ENCODE measurements at regions not wholly inside any gene's neighbourhood (a gene's known extent, or its start where the extent isn't known, plus 50 kb on each side); places are given as distances from the start of the nearest gene placed in this dataset.

DNA sequence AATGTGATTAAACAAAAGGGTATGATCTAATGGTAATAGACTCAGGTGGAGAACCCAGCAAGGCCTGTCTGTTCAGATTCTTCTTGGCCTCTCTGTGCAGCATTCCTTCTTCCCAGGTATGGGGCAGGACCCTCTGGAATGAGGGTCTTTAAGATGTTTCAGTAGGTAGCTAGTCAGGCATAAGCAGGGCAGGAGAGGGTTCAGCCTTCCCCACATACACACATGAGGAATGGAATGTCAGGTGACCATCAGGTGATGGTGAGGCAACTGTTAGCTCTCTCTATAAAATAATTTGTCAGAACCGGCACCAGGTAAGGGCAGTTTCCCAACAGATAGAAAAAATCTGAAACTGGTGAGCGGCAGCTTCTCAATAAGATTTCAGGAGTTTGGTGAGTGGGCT is 222.3 kb upstream of the PHYHIPL start:
- DNase-seq (no peak), ATAC-seq (ENCODE audit: insufficient read depth, low FRiP score) (no peak)
- Histone ChIP-seq H3K36me3 (ENCODE audit: control insufficient read depth in 4 of 4, insufficient read depth in 4 of 4, low read length in 4 of 4) (no peaks in the 10 kb centered on the region), H3K27ac (ENCODE audit: low read depth in 1 of 2, low read length in 1 of 2) (no peak overlapping the region), H3K4me3 (no peak overlapping the region), H3K27me3 (ENCODE audit: control insufficient read depth in 3 of 3, insufficient read depth in 3 of 3, low read length in 2 of 3) (no peaks in the 10 kb centered on the region), H3K4me1 (ENCODE audit: control insufficient read depth in 5 of 5, insufficient read depth in 5 of 5, low read length in 5 of 5) (no peaks in the 10 kb centered on the region), H3K9ac (ENCODE audit: insufficient read depth in 1 of 2, low read length in 2 of 2) (no peak overlapping the region), H3K9me3 (ENCODE audit: control insufficient read depth in 4 of 4, insufficient read depth in 3 of 4, low read length in 3 of 4) (no peaks in the 10 kb centered on the region)
- WGBS, 2 donors, result 83 to 84% methylated on average over 2 of the region's 2 CpGs
- no peak for TF ChIP-seq CTCF (IDR thresholded peaks at IDR 0.05; ENCODE audit: control extremely low read depth, extremely low read depth)

GRCh38 chr10:58955615-58956014 is 220.8 kb upstream of the PHYHIPL start:
- no peaks in the 10 kb centered on the region for H3K27me3 ChIP-seq (ENCODE audit: control insufficient read depth in 3 of 3, insufficient read depth in 3 of 3, low read length in 2 of 3)
- no peaks in the 10 kb centered on the region for H3K9me3 ChIP-seq (ENCODE audit: control insufficient read depth in 4 of 4, insufficient read depth in 3 of 4, low read length in 3 of 4)
- no peak for ATAC-seq (ENCODE audit: insufficient read depth, low FRiP score)
- TF ChIP-seq CTCF (IDR thresholded peaks at IDR 0.05; ENCODE audit: control extremely low read depth, extremely low read depth), result no peak
- no peak for DNase-seq
- H3K4me1 ChIP-seq (ENCODE audit: control insufficient read depth in 5 of 5, insufficient read depth in 5 of 5, low read length in 5 of 5), result no peaks in the 10 kb centered on the region
- WGBS, 2 donors, result 86 to 98% methylated on average over 1 of the region's 1 CpG
- H3K27ac ChIP-seq (ENCODE audit: low read depth in 1 of 2, low read length in 1 of 2), result no peak overlapping the region
- H3K4me3 ChIP-seq, result no peak overlapping the region
- no peaks in the 10 kb centered on the region for H3K36me3 ChIP-seq (ENCODE audit: control insufficient read depth in 4 of 4, insufficient read depth in 4 of 4, low read length in 4 of 4)
- H3K9ac ChIP-seq (ENCODE audit: insufficient read depth in 1 of 2, low read length in 2 of 2), result no peak overlapping the region

DNA sequence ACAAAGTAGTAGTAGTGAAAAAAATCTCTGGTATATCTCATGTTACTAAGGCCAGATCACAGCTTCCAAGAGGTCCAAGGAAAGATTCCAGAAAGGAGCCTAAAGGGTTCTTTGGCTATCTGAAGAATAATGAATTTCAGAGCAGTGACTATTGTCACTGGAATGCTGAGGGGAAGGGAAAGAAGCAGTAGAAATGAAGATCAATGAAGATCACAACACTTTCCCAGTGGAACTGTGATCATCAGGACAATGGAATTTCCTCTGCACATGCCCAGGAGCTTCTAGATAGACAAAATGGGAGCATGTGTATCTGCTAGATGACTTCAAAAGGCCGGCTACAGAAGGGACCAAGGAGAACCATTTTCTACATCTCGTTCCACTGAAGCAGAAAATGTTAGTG is 219.5 kb upstream of the PHYHIPL start:
- Histone ChIP-seq H3K27me3 (ENCODE audit: control insufficient read depth in 3 of 3, insufficient read depth in 3 of 3, low read length in 2 of 3) (no peaks in the 10 kb centered on the region), H3K36me3 (ENCODE audit: control insufficient read depth in 4 of 4, insufficient read depth in 4 of 4, low read length in 4 of 4) (no peaks in the 10 kb centered on the region), H3K9ac (ENCODE audit: insufficient read depth in 1 of 2, low read length in 2 of 2) (no peak overlapping the region), H3K9me3 (ENCODE audit: control insufficient read depth in 4 of 4, insufficient read depth in 3 of 4, low read length in 3 of 4) (no peaks in the 10 kb centered on the region), H3K27ac (ENCODE audit: low read depth in 1 of 2, low read length in 1 of 2) (no peak overlapping the region), H3K4me3 (no peak overlapping the region), H3K4me1 (ENCODE audit: control insufficient read depth in 5 of 5, insufficient read depth in 5 of 5, low read length in 5 of 5) (no peaks in the 10 kb centered on the region)
- 80 to 96% methylated on average over 2 of the region's 2 CpGs for WGBS, 2 donors
- TF ChIP-seq CTCF (IDR thresholded peaks at IDR 0.05; ENCODE audit: control extremely low read depth, extremely low read depth), result no peak
- no peak for DNase-seq
- no peak for ATAC-seq (ENCODE audit: insufficient read depth, low FRiP score)

DNA sequence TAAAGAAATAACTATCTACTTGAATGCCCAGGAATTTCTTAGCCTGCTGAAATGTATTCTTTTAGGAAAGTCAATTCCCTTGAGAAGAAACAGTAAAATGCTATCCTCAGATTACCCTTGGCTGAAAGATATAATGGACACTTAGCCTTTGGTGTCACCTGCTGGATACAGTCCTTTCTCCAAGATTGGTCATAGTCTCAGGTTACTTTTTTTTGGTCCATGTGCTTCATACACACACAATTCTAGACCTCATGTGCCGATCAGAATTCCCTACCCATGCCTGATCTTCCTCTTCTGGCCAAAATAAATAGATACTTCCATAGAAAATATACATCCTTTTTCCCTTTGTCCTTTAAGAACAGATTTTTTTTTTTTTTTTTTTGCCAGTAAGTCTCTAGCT is 218.9 kb upstream of the PHYHIPL start:
- Histone ChIP-seq H3K9me3 (ENCODE audit: control insufficient read depth in 4 of 4, insufficient read depth in 3 of 4, low read length in 3 of 4) (no peaks in the 10 kb centered on the region), H3K36me3 (ENCODE audit: control insufficient read depth in 4 of 4, insufficient read depth in 4 of 4, low read length in 4 of 4) (no peaks in the 10 kb centered on the region), H3K4me3 (no peak overlapping the region), H3K9ac (ENCODE audit: insufficient read depth in 1 of 2, low read length in 2 of 2) (no peak overlapping the region), H3K4me1 (ENCODE audit: control insufficient read depth in 5 of 5, insufficient read depth in 5 of 5, low read length in 5 of 5) (no peaks in the 10 kb centered on the region), H3K27ac (ENCODE audit: low read depth in 1 of 2, low read length in 1 of 2) (no peak overlapping the region), H3K27me3 (ENCODE audit: control insufficient read depth in 3 of 3, insufficient read depth in 3 of 3, low read length in 2 of 3) (no peaks in the 10 kb centered on the region)
- DNase-seq (no peak), ATAC-seq (ENCODE audit: insufficient read depth, low FRiP score) (no peak)
- WGBS, 2 donors, result 81 to 100% methylated on average over 1 of the region's 1 CpG
- TF ChIP-seq CTCF (IDR thresholded peaks at IDR 0.05; ENCODE audit: control extremely low read depth, extremely low read depth), result no peak

Data from lung (tissue), 11 donors.